Activated T-cell treated with anti-CD3 and anti-CD28 coated beads, Interleukin-2, amount 50 U/mL, for 24 hours (primary cell): ENCODE measurements at regions not wholly inside any gene's neighbourhood (a gene's known extent, or its start where the extent isn't known, plus 50 kb on each side); places are given as distances from the start of the nearest gene placed in this dataset.
"Not testable (repeated sequence)": the region's sequence is repeated elsewhere in the genome, so short reads cannot be mapped to it uniquely, and the experiment has no call there.

Source experiments
- DNase-seq: peaks from one replicate; pipeline ENCODE4 v3.0.0-alpha.2; 2020
- H3K27ac Mint-ChIP-seq: 2 replicates; pipeline ENCODE4 v1.8.0; 2020; ENCODE audit warnings: mild to moderate bottlenecking, mixed read lengths
- H3K27me3 Mint-ChIP-seq: 2 replicates; pipeline ENCODE4 v1.8.0; 2020; ENCODE audit warnings: mixed read lengths
- H3K36me3 Mint-ChIP-seq: 2 replicates; pipeline ENCODE4 v1.8.0; 2020; ENCODE audit warnings: low read depth, mixed read lengths
- H3K4me1 Mint-ChIP-seq: 2 replicates; pipeline ENCODE4 v1.8.0; 2020; ENCODE audit warnings: low read depth, mixed read lengths
- H3K4me3 Mint-ChIP-seq: 2 replicates; pipeline ENCODE4 v1.8.0; 2020; ENCODE audit warnings: mild to moderate bottlenecking, moderate library complexity, mixed read lengths
- H3K9me3 Mint-ChIP-seq: 2 replicates; pipeline ENCODE4 v1.8.0; 2020; ENCODE audit warnings: mixed read lengths

DNA sequence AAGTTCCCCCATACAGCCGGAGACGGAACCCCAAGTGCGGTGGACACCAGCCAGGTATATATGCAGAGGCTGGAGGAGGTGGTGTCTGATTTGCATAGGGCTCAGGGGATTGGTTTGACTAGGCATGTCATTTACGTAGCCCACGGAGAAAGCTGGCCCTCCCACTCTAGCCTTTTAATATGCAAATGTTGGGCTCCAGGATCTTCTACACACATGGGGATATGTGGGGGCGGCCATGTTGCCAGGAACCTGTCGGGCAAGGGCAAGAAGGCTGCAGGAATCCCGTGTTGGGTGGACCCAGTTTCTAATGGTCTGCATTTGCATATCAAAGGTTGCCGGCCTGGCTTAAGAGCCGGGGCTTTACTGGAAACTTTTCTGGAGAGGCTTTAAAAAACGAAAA, 57.4 kb downstream of the FTHL17 start:
- not testable (repeated sequence) for H3K4me1 Mint-ChIP-seq, H3K27ac Mint-ChIP-seq, H3K4me3 Mint-ChIP-seq, H3K36me3 Mint-ChIP-seq, H3K9me3 Mint-ChIP-seq, DNase-seq
- H3K27me3 Mint-ChIP-seq, result peaks cover 17% of the 10 kb centered on the region

DNA sequence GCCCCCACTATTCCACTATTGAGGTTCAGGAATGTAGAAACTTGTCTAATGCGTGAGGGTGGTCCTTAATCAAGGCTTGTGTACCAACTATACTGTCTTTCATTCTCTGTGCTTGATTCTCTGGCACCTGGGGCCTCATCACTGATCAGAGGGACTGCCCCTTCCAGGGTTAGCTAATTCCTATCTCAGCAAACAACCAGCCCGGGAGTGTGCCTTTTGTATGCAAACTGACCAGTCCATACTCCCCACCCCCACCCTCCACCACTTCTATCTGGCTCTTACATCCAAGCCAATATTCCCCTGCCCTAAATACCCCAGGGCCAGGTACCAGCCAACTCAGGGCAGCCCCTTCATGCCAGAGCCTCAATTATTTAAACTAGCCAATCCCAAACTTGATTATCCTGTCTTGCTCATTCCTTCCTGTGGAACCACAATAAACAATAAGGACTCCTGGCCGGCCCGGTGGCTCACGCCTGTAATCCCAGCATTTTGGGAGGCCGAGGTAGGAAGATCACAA, 59.3 kb downstream of the FTHL17 start:
- H3K36me3 Mint-ChIP-seq, result no peaks in the 10 kb centered on the region
- H3K4me1 Mint-ChIP-seq, result no peaks in the 10 kb centered on the region
- peaks cover 16% of the 10 kb centered on the region for H3K27me3 Mint-ChIP-seq

DNA sequence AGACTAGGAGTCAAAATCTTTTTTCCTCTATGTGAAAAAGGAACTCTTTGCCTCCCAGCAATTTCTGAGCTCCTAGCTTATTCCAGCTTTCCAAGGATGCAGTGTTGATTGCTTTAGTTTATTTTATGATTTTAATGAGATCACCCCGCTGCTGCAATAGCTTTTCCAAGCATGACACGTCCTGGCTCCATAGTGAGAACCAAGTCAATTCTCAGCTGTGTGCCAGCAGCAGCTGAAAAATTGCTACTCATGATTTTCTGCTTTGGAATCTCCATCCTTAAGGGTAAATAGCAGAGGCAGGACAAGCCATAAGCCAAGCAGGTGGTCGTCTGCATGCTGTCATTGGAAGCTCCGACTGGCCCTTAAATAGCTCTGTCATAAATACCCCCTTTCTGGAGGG, 64.5 kb downstream of the FTHL17 start:
- peaks cover 29% of the 10 kb centered on the region for H3K27me3 Mint-ChIP-seq
- H3K9me3 Mint-ChIP-seq, result no peaks in the 10 kb centered on the region
- H3K4me3 Mint-ChIP-seq, result no peak overlapping the region
- H3K36me3 Mint-ChIP-seq, result no peaks in the 10 kb centered on the region
- no peak overlapping the region for H3K27ac Mint-ChIP-seq
- no peaks in the 10 kb centered on the region for H3K4me1 Mint-ChIP-seq
- no peak for DNase-seq

More for the DNA sequence above, 59.3 kb downstream of the FTHL17 start:
- DNase-seq, result no peak
- Mint-ChIP-seq H3K27ac (no peak overlapping the region), H3K4me3 (no peak overlapping the region), H3K9me3 (no peaks in the 10 kb centered on the region)

DNA sequence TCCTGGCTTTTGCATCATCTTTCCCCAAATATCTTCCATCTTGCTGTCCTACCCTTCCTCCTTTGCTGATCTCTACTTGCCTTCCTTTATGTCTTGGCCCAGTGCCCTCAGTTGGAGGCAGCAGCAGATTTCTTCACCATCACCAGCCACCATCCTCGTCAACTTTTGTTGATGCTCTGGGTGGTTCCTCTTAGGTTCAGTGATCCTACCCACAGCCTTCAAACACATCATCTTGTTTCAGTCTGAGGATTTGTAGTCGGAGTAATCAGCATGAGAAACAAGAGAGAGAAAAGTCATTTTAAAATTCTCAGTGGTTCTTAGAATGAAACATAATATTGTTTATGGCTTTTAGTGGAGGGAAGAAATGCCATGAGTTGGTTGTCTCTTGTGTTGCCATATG, 65.8 kb downstream of the FTHL17 start:
- Mint-ChIP-seq H3K36me3 (no peaks in the 10 kb centered on the region), H3K4me3 (no peak overlapping the region), H3K4me1 (no peaks in the 10 kb centered on the region), H3K9me3 (no peaks in the 10 kb centered on the region), H3K27ac (no peak overlapping the region), H3K27me3 (peaks cover 35% of the 10 kb centered on the region)
- no peak for DNase-seq

DNA sequence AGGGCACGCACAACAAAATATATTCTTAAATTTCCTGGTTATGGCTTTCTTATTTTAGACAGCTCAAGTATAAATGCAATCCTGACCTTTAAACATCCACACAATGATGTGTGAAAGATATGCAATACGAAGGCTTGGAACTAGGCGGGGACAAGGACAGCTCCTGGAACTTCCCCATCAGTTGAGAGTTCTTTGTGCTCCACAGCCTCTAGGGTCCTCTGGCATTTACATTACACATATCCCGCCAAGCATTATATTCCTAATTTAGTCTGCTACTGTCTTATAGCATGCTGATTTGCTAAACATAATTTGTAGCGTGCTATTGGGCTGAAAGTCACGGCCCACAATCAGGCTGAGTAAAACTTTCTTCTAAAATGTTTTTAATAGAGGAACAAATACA, 74.4 kb downstream of the FTHL17 start:
- Mint-ChIP-seq H3K27me3 (peaks cover 69% of the 10 kb centered on the region), H3K27ac (no peak overlapping the region), H3K36me3 (no peaks in the 10 kb centered on the region), H3K9me3 (no peaks in the 10 kb centered on the region), H3K4me3 (no peak overlapping the region), H3K4me1 (peaks cover 2% of the 10 kb centered on the region)
- DNase-seq, result no peak

DNA sequence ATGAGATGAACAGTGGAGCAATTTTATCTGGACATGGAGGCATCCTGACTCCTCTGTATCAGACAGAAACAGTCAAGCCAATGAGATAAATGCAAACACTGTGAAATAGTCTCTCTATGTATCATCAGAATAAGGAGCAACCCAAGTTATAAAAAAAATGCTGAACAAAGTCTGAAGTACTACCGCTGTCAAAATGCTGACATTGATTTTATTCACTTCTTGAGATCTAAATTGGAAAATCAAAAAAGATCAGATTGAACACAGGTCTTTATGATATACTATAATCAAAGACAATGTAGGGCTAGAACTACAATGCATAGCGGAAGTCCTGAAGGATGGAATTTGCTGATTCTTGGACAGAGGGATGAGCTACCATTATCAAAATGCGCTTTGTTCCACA, 76.1 kb downstream of the FTHL17 start:
- Mint-ChIP-seq H3K36me3 (no peaks in the 10 kb centered on the region), H3K27me3 (peaks cover 68% of the 10 kb centered on the region), H3K9me3 (no peaks in the 10 kb centered on the region), H3K27ac (no peak overlapping the region), H3K4me1 (peaks cover 2% of the 10 kb centered on the region), H3K4me3 (no peak overlapping the region)
- DNase-seq, result no peak

DNA sequence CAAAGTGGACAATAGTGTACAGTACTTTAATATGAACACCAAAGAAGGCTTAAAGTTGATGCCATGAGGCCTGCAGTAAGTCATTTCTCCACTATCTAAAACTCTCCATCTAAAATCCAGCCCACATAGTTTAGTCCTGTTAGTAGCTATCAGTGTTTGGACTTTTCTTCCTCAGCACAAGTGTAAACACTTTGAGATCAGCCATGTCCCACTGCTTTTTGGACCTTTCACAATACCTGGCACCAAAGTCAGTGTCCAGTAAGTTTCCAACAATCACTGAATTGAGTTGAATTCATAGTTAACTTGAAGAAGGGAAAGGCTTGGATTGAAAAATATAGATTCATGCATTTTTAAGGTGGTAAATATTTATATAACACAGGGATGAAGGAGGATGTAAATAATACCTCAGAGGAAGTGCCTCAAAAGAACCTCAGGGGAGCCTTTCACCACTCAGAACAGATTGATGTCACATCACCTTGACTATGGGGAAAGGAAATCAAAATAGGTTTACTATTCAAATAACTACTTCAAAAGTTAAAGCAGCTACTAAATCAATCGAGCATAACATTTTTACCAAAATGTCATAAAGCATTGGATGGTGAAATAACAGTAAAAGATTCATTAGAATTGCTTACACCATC, 76.7 kb downstream of the FTHL17 start:
- peaks cover 65% of the 10 kb centered on the region for H3K27me3 Mint-ChIP-seq

DNA sequence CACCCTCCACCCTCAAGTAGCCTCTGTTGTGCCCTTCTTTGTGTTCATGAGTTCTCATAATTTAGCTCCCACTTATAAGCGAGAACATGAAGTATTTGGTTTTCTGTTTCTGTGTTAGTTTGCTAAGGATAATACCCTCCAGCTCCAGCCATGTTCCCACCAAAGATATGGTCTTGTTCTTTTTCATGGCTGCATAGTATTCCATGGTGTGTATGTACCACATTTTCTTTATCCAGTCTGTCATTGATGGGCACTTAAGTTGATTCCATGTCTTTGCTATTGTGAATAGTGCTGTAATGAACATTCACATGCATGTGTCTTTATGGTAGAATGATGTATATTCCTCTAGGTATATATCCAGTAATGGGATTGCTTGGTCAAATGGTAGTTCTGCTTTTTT, 77.8 kb downstream of the FTHL17 start:
- not testable (repeated sequence) for DNase-seq, H3K4me1 Mint-ChIP-seq, H3K4me3 Mint-ChIP-seq, H3K36me3 Mint-ChIP-seq, H3K27ac Mint-ChIP-seq, H3K9me3 Mint-ChIP-seq
- H3K27me3 Mint-ChIP-seq, result peaks cover 62% of the 10 kb centered on the region

More for the DNA sequence above, 76.7 kb downstream of the FTHL17 start:
- Mint-ChIP-seq H3K4me1 (peaks cover 2% of the 10 kb centered on the region), H3K4me3 (no peak overlapping the region), H3K9me3 (no peaks in the 10 kb centered on the region), H3K36me3 (no peaks in the 10 kb centered on the region), H3K27ac (no peak overlapping the region)
- no peak for DNase-seq

DNA sequence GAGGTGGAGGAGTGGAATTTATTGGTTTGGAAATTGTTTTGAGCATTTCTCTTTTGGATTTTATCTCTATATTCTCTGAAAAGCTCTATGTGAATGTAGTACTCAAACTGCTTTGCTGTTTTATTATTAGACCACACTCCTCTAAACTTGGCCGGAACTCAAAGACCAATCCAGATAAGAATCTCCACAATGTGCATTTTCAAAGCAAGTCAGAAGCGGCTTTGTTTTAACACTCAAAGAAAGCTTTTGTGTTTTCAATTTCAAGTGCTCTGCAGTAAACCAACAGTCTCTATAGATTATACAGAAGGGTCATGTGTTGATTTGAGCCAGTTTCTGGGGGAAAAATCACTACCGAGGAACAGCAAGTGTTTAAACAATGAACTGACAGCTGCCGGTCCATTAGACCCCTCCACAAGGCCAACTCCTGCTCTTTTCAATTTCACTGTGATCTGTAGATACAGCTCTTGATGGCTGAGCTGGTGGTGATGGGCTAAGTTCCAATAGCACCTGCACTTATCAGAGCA, 79.4 kb downstream of the FTHL17 start:
- Mint-ChIP-seq H3K36me3 (no peaks in the 10 kb centered on the region), H3K4me3 (no peak overlapping the region), H3K9me3 (no peaks in the 10 kb centered on the region), H3K4me1 (peaks cover 2% of the 10 kb centered on the region), H3K27ac (no peak overlapping the region), H3K27me3 (peaks cover 51% of the 10 kb centered on the region)
- no peak for DNase-seq

DNA sequence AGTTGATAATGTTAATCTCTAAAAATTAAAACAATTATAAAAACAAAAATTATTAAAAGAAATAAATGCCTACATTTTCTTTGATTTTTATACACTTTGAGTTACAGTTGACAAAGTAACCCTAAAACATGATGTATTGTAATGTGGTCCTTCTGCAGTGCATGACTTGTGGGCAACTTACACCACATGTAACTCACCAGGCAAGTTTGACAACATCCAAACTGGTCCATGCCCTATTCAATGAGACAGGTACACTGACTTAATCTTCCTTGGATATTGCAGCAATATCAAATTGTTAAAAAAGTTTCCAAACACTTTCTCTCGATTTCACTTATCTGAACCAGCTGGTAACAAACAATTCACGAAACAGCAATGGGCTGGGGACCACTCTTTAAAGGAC, 81.5 kb downstream of the FTHL17 start:
- no peak for DNase-seq

DNA sequence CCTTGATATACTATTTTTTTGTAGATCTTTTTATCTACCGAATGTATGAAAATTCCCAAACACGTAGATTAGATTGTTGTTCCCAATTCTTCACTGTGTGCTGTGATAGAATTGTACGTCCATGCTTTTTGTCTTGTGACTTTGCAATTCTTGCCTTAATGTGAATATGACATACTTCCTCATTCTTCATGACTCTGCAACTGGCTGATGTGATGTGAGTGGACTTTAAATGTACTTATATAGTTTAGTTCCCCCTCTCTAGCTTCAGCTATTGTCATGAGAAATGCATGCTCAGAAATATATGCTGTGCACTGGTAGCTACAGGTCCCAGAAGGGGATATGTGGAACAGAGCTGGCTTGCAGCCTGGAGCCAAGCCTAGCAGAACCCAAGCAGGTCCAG, 89.4 kb downstream of the FTHL17 start:
- Mint-ChIP-seq H3K36me3 (no peaks in the 10 kb centered on the region), H3K4me1 (peaks cover 8% of the 10 kb centered on the region), H3K9me3 (no peaks in the 10 kb centered on the region), H3K27me3 (peaks cover 56% of the 10 kb centered on the region), H3K4me3 (no peak overlapping the region), H3K27ac (no peak overlapping the region)
- no peak for DNase-seq

More for the DNA sequence above, 81.5 kb downstream of the FTHL17 start:
- no peak overlapping the region for H3K4me3 Mint-ChIP-seq
- H3K27ac Mint-ChIP-seq, result no peak overlapping the region
- H3K27me3 Mint-ChIP-seq, result peaks cover 49% of the 10 kb centered on the region
- H3K4me1 Mint-ChIP-seq, result peaks cover 2% of the 10 kb centered on the region
- H3K36me3 Mint-ChIP-seq, result no peaks in the 10 kb centered on the region
- no peaks in the 10 kb centered on the region for H3K9me3 Mint-ChIP-seq

DNA sequence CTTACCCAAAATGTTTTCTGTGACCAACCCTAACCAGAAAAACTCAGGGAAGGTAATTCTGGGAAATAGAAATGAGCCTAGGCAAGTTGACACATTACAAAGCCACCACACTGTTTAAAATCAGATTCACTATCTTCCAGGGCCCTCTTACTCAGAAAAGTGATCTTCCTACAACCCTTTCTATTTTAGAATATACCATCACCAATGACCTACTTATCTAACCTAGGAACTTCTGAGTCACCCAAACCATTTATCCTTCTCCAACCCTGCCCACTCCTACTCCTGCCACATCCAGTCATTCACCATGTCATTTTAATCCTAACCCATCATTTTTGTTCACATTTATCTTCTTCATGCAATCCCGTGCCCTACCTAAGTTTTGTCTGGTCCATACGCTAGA, 89.9 kb downstream of the FTHL17 start:
- no peak for DNase-seq
- Mint-ChIP-seq H3K4me3 (no peak overlapping the region), H3K4me1 (peaks cover 8% of the 10 kb centered on the region), H3K27me3 (peaks cover 59% of the 10 kb centered on the region), H3K27ac (no peak overlapping the region), H3K36me3 (no peaks in the 10 kb centered on the region), H3K9me3 (no peaks in the 10 kb centered on the region)

DNA sequence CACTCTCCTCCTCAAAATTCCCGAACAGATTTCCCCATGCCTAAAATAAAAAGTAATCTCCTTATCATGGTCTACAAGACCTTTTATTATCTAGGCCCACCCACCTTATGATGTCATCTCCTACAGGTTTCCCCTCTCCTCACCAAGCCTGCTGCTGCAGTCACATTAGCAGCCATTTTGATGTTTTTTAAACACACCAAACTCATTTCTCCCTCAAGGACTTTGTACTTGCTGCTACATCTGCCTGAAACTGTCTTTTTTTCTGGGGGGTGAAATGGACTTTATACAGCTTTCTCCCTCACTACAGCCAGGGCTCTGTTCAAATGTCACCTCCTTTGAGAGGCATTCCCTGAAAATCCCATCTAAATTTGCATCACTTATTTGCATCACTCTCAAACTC, 90.2 kb upstream of the TAB3 start:
- H3K4me1 Mint-ChIP-seq, result peaks cover 10% of the 10 kb centered on the region
- no peak for DNase-seq
- H3K4me3 Mint-ChIP-seq, result no peak overlapping the region
- H3K36me3 Mint-ChIP-seq, result no peaks in the 10 kb centered on the region
- H3K9me3 Mint-ChIP-seq, result no peaks in the 10 kb centered on the region
- no peak overlapping the region for H3K27ac Mint-ChIP-seq
- peaks cover 69% of the 10 kb centered on the region for H3K27me3 Mint-ChIP-seq

DNA sequence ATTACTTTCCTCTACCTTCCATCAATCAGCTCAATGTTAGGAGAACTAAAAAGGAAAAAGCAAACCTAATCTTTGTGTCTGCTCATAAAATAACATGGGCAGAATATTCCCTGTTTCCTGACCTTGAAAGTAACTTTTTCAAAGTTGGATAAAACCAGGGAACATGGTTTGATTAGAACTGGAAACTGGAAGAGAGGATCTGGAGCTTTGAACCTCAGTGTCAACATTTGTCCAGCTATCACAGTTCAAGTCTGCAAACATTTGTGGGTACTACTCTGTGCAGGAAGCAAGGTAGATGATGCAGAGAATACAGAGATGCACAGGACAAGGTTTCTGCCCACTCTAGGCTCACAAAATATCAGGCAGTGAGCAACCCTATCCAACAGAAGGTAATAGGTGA, 86.4 kb upstream of the TAB3 start:
- Mint-ChIP-seq H3K27me3 (peaks cover 60% of the 10 kb centered on the region), H3K36me3 (no peaks in the 10 kb centered on the region), H3K4me1 (peaks cover 13% of the 10 kb centered on the region), H3K9me3 (no peaks in the 10 kb centered on the region), H3K27ac (no peak overlapping the region), H3K4me3 (no peak overlapping the region)
- DNase-seq, result no peak

DNA sequence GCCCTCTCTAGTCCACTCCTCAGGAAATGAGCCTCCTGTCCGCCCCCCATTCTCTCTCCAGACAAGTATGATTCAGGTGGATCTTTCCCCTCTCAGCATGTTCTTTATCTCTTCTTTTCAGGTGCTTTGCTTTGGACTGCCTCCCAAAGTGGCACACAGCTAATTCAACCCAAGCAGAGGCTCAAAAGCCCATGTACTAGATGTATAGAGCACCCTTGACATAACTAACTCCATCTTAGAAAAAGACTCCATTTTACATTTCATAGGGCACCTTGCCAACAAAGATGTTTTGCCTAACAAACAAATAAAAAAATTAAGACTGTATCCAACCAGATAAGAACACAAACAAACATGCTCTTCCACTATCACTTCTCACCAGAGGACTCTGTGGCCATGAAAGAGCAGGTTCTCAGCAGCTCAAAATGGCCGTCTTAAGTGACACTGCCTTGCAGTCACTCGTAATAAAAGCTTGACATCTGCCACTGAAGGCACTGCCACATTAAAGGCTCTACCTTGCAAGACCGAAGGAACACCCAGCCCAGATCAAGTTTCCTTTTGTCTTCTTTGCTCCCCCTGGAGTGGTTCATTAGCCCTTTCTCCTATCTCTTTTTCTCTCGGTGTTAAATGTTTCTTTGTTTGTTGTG, 84.9 kb upstream of the TAB3 start:
- H3K4me3 Mint-ChIP-seq, result no peak overlapping the region
- no peak for DNase-seq
- no peak overlapping the region for H3K27ac Mint-ChIP-seq
- H3K4me1 Mint-ChIP-seq, result peaks cover 13% of the 10 kb centered on the region
- H3K36me3 Mint-ChIP-seq, result no peaks in the 10 kb centered on the region
- H3K27me3 Mint-ChIP-seq, result peaks cover 53% of the 10 kb centered on the region
- no peaks in the 10 kb centered on the region for H3K9me3 Mint-ChIP-seq
